IPS DF 19.7 (cell line): ENCODE measurements at regions not wholly inside any gene's neighbourhood (a gene's known extent, or its start where the extent isn't known, plus 50 kb on each side); places are given as distances from the start of the nearest gene placed in this dataset.

Experiments
- DNase-seq: peaks from one replicate; pipeline ENCODE4 v3.0.0-alpha.2; 2013; ENCODE audit warnings: low read depth, low spot score

DNA sequence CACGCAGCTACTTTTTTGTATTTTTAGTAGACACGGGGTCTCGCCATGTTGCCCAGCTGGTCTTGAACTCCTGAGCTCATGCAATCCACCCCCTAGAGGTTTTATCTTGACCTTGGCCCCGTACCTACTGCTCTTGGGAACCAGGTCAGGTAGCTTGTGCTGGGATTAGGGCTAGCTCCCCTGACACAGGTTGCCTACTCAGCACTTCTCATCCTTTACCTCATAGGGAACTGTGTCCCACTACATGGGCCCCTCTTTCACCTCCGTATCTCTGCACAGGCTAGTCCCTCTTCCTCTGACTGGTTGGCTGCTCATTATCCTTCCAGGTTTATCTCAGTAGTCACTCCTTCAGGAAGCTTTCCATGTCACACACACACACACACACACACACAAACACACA is 58.0 kb upstream of the ITPRID1 start:
- no peak for DNase-seq

DNA sequence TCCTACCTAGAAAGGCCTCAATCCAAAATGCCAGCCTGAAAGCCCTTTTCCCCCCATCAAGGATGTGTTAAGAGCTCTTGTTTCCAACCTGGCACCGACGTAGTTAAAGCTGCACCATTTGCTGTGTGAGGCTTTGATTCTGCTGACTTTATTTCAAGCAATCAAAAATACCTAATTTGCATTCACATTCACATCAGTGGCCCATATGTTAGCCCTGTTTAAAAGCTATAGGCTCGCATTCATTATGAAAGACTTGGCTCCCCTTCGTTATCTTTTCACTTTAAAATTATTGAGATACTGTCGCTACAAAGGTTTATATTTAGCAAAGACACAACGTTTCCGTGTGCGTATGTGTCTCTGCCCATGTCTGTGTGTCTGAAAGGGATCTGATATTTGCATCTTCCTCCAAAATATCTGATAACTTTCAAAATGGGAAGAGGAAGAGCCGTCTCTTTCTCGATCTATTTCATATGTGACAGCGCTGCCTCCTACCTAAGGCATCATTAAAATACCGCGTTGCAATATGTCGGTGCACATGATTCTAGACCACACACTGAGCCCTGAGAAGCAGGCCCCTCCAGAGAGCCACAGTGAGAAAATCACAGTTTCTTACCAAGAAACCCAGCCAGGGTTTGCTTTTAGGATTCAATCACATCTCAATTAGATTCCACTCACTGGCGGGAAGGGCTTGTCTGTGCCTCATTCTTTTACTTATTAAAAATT is 57.1 kb upstream of the ITPRID1 start:
- DNase-seq, result no peak

DNA sequence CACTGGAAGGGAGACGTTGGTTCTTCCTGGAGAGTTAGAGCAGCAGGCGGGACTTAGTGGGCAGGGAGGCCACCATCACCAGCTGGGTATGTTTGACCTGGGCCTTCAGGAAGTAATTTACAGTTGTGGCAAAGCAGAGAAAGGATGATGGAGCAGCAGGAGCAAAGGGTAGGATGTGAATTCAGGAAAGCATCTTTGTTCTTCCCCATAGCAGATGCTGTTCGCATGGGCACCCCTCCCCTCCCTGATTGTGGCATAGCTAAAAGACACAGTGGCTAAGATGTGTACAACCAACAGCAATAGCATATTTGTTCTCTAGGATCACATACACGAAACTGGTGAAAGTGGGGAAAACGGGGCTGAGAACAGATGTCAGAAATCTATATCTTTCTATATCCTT is 56.3 kb upstream of the ITPRID1 start:
- no peak for DNase-seq

DNA sequence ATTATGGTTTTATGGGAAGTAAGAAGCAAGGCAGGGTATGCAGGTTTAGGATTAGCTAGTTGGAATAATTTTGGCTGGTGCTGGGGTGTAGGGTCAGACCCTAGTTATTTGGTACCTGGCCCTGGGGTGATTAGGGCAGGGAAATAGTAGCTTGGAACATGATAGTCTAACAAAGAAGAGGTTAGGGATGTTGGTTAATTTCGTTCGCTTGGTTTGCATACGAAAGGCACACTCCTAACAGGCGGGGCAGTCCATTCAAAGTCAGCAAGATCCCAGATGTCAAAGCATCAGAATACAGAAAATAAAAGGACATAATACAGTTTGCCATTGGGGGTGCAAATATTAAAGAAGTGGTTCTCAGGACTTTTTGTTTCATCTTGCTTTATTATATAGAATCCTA is 55.7 kb upstream of the ITPRID1 start:
- no peak for DNase-seq

DNA sequence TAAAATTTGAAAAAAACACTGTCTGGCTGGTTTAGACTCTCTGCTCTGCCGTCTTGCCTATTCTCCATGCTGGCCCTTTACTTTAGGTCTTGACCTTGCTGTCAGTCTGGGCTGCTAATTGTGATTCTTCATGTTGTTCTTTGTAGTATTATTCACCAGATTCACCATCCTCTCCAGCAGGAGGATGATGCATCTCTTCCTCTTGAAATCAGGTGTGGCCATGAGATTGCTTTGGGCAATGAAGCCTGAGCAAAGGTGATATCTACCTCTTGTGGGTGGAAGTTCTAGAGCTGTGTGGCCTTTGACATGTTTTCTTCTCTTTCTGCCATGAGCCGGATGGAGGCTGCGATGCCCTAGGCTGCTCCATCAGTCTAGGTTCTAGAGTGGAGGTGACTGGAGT is 51.3 kb upstream of the ITPRID1 start:
- DNase-seq, result no peak
